OCI-LY7 (cell line): ENCODE measurements at regions not wholly inside any gene's neighbourhood (a gene's known extent, or its start where the extent isn't known, plus 50 kb on each side); places are given as distances from the start of the nearest gene placed in this dataset.

ENCODE experiments used
- BruUV-seq: library from RNA; stranded (reverse); fragments of 400-500 nt; replicated peaks from 2 replicates; lab custom pipeline; 2021; lab: Mats Ljungman, UMichigan
- CTCF ChIA-PET: fragments of 300-600 bp; sonication (Branson Sonifier 250); formaldehyde crosslinking; loops from one replicate; lab custom pipeline; 2022; ENCODE audit warnings: antibody characterized with exemption; ENCODE audit not compliant: unreplicated experiment; lab: Charles Lee
- POLR2A ChIA-PET: fragments of 300-600 bp; sonication (Branson Sonifier 250); formaldehyde crosslinking; loops from one replicate; lab custom pipeline; 2022; ENCODE audit warnings: antibody characterized with exemption; lab: Charles Lee
- DNase-seq: peaks from one replicate; pipeline ENCODE4 v3.0.0-alpha.2; 2015; ENCODE audit warnings: low spot score
- H2AFZ ChIP-seq: fragments of 200-600 bp; sonication (generic), shearing (Covaris generic); 2 replicates; pipeline ENCODE4 v1.6.1; 2014; ENCODE audit warnings: mild to moderate bottlenecking, antibody characterized with exemption, low read length, moderate library complexity
- H3K27ac ChIP-seq: fragments of 200-600 bp; sonication (generic); 2 replicates; pipeline ENCODE4 v1.5.1; 2014; ENCODE audit warnings: mixed run types, low read depth, mild to moderate bottlenecking, moderate library complexity, low read length, inconsistent platforms; ENCODE audit not compliant: poor library complexity, severe bottlenecking
- H3K36me3 ChIP-seq: fragments of 200-600 bp; sonication (generic); 2 replicates; pipeline ENCODE4 v1.6.1; 2014; ENCODE audit warnings: mild to moderate bottlenecking, antibody characterized with exemption, low read length, moderate library complexity, mixed read lengths; ENCODE audit not compliant: insufficient read depth
- H3K4me1 ChIP-seq: fragments of 200-600 bp; sonication (generic); 2 replicates; pipeline ENCODE4 v1.5.1; 2014; ENCODE audit warnings: mild to moderate bottlenecking, low read length; ENCODE audit not compliant: insufficient read depth, poor library complexity, severe bottlenecking
- H3K4me2 ChIP-seq: fragments of 200-600 bp; sonication (generic); 2 replicates; pipeline ENCODE4 v1.6.1; 2014; ENCODE audit warnings: mild to moderate bottlenecking, low read length
- H3K4me3 ChIP-seq: fragments of 200-600 bp; sonication (generic); 2 replicates; pipeline ENCODE4 v1.5.1; 2014; ENCODE audit warnings: mild to moderate bottlenecking, low read depth, low read length; ENCODE audit not compliant: poor library complexity, severe bottlenecking
- H3K79me2 ChIP-seq: fragments of 200-600 bp; sonication (generic); 2 replicates; pipeline ENCODE4 v1.6.1; 2016; ENCODE audit warnings: low read depth, mild to moderate bottlenecking, low read length, moderate library complexity, mixed read lengths; ENCODE audit not compliant: insufficient read depth
- H3K9me2 ChIP-seq: fragments of 200-600 bp; sonication (generic); 2 replicates; pipeline ENCODE4 v1.6.1; 2016; ENCODE audit warnings: mild to moderate bottlenecking, low read length, mixed read lengths; ENCODE audit not compliant: insufficient read depth
- H3K9me3 ChIP-seq: fragments of 200-600 bp; sonication (generic); 2 replicates; pipeline ENCODE4 v1.6.1; 2014; ENCODE audit warnings: mild to moderate bottlenecking, mixed run types, low read length, mixed read lengths
- H4K20me1 ChIP-seq: fragments of 200-600 bp; sonication (generic); 2 replicates; pipeline ENCODE4 v1.6.1; 2014; ENCODE audit warnings: mild to moderate bottlenecking, antibody characterized with exemption, low read length, moderate library complexity, mixed read lengths; ENCODE audit not compliant: insufficient read depth
- CTCF ChIP-seq: fragments of 200-600 bp; sonication (generic); conservative IDR thresholded peaks from 2 replicates; pipeline ENCODE4 v1.5.1; 2014; ENCODE audit warnings: mild to moderate bottlenecking, antibody characterized with exemption, low read length, moderate library complexity, mixed read lengths
- EZH2phosphoT487 ChIP-seq: fragments of 200-600 bp; sonication (generic); IDR thresholded peaks from 2 replicates; pipeline ENCODE4 v1.6.1; 2018; ENCODE audit warnings: low read depth, borderline replicate concordance, mild to moderate bottlenecking, mixed run types, antibody characterized with exemption, low read length, moderate library complexity, mixed read lengths
- intact Hi-C: fragments of 100-400 bp; cut with micrococcal nuclease; formaldehyde crosslinking; loops from one replicate; pipeline ENCODE4 v1.10.0; 2022; ENCODE audit not compliant: unreplicated experiment

- DNase-seq = no peak
- no peaks in the 10 kb centered on the region for H3K9me2 ChIP-seq
- CTCF ChIA-PET = no interaction called here
- POLR2A ChIA-PET = no interaction called here
- intact Hi-C loops = no loop called here
- BruUV-seq = no TSS peak
- no peak overlapping the region for H3K4me2 ChIP-seq
- TF ChIP-seq CTCF (no peak), EZH2phosphoT487 (no peak)
- H3K4me3 ChIP-seq = no peak overlapping the region
- no peaks in the 10 kb centered on the region for H3K36me3 ChIP-seq
- H4K20me1 ChIP-seq = no peaks in the 10 kb centered on the region
- H3K4me1 ChIP-seq = no peaks in the 10 kb centered on the region
- no peak overlapping the region for H3K27ac ChIP-seq
- H3K79me2 ChIP-seq = no peaks in the 10 kb centered on the region
- no peaks in the 10 kb centered on the region for H3K9me3 ChIP-seq
- H2AFZ ChIP-seq = no peak overlapping the region
Observed at GRCh38 chr4:178037459-178038214, 595.4 kb upstream of the AGA start.

- Histone ChIP-seq H3K9me2 (no peaks in the 10 kb centered on the region), H2AFZ (no peak overlapping the region), H3K27ac (no peak overlapping the region), H3K4me2 (no peak overlapping the region), H3K36me3 (no peaks in the 10 kb centered on the region), H3K79me2 (no peaks in the 10 kb centered on the region), H4K20me1 (no peaks in the 10 kb centered on the region), H3K4me3 (no peak overlapping the region), H3K9me3 (no peaks in the 10 kb centered on the region), H3K4me1 (no peaks in the 10 kb centered on the region)
- CTCF ChIA-PET = no interaction called here
- intact Hi-C loops = no loop called here
- no peak for DNase-seq
- POLR2A ChIA-PET = no interaction called here
- no peak for TF ChIP-seq EZH2phosphoT487
- TF ChIP-seq CTCF = no peak
- no TSS peak for BruUV-seq
Observed at GRCh38 chr4:178056996-178057395, 614.8 kb upstream of the AGA start.

- BruUV-seq = no TSS peak
- Histone ChIP-seq H3K79me2 (no peaks in the 10 kb centered on the region), H3K9me2 (no peaks in the 10 kb centered on the region), H3K9me3 (no peaks in the 10 kb centered on the region), H3K4me2 (no peak overlapping the region), H3K4me3 (no peak overlapping the region), H2AFZ (no peak overlapping the region), H3K27ac (no peak overlapping the region), H4K20me1 (no peaks in the 10 kb centered on the region), H3K4me1 (no peaks in the 10 kb centered on the region), H3K36me3 (no peaks in the 10 kb centered on the region)
- intact Hi-C loops = no loop called here
- no peak for DNase-seq
- no peak for TF ChIP-seq EZH2phosphoT487
- TF ChIP-seq CTCF = no peak
- POLR2A ChIA-PET = interaction anchor here (1.0 kb wide), 1 partner anchor 258 kb away, joined by 3 read pairs; no protein-coding TSS in a partner anchor
- CTCF ChIA-PET = no interaction called here
Observed at GRCh38 chr4:178063568-178063967, 621.3 kb upstream of the AGA start.
